ENCODE measurements at regions not wholly inside any gene's neighbourhood (a gene's known extent, or its start where the extent isn't known, plus 50 kb on each side); places are given as distances from the start of the nearest gene placed in this dataset.
"Not testable (repeated sequence)": the region's sequence is repeated elsewhere in the genome, so short reads cannot be mapped to it uniquely, and the experiment has no call there.

GRCh38 chr4:22616516-22616915, 76.2 kb upstream of the GBA3 start:
- no peaks in the 10 kb centered on the region for H3K27me3 ChIP-seq (ENCODE audit: control insufficient read depth in 1 of 2, insufficient read depth in 1 of 2, low read length in 2 of 2)
- no peak overlapping the region for H2BK5ac ChIP-seq (ENCODE audit: low read depth, low read length, poor library complexity, severe bottlenecking)
- H3K9ac ChIP-seq (ENCODE audit: low read length) = no peak overlapping the region
- H3K9me3 ChIP-seq (ENCODE audit: control insufficient read depth, low read length) = no peaks in the 10 kb centered on the region
- no peak overlapping the region for H2BK120ac ChIP-seq (ENCODE audit: low read depth, low read length)
- H3K18ac ChIP-seq (ENCODE audit: low read depth in 1 of 2, low read length in 2 of 2) = no peak overlapping the region
- no peak overlapping the region for H3K27ac ChIP-seq (ENCODE audit: low read length, poor library complexity, severe bottlenecking)
- no peak overlapping the region for H2BK15ac ChIP-seq (ENCODE audit: low read depth, poor library complexity, severe bottlenecking)
- no peak overlapping the region for H3K4me2 ChIP-seq (ENCODE audit: low read length, poor library complexity, severe bottlenecking)
- DNase-seq = no peak
- H3K4ac ChIP-seq (ENCODE audit: low read depth in 1 of 2, low read length in 2 of 2) = no peak overlapping the region
- no peak overlapping the region for H2AFZ ChIP-seq (ENCODE audit: low read depth, low read length)
- H3K4me3 ChIP-seq (ENCODE audit: insufficient read depth in 1 of 2, low read depth in 1 of 2, low read length in 2 of 2) = no peak overlapping the region
- no peak overlapping the region for H2AK5ac ChIP-seq (ENCODE audit: low read length, severe bottlenecking)
- no peaks in the 10 kb centered on the region for H3K36me3 ChIP-seq (ENCODE audit: control insufficient read depth in 1 of 2, insufficient read depth in 2 of 2, low read depth in 1 of 2, low read length in 2 of 2)
- H3K79me1 ChIP-seq (replicated peaks; ENCODE audit: low read length, poor library complexity, severe bottlenecking) = no peaks in the 10 kb centered on the region
- H4K91ac ChIP-seq (ENCODE audit: low read length) = no peak overlapping the region
- no peaks in the 10 kb centered on the region for H3K4me1 ChIP-seq (ENCODE audit: control insufficient read depth, insufficient read depth, low read depth, low read length)
- 88% methylated on average over 3 of the region's 3 CpGs for WGBS
- no peak overlapping the region for H2BK12ac ChIP-seq (ENCODE audit: low read length in 2 of 2)
- no peak overlapping the region for H3K14ac ChIP-seq (ENCODE audit: low read length in 2 of 2)
- no peak overlapping the region for H3K23ac ChIP-seq (ENCODE audit: low read length in 2 of 2)
- no peak overlapping the region for H4K8ac ChIP-seq (ENCODE audit: low read length)

DNA sequence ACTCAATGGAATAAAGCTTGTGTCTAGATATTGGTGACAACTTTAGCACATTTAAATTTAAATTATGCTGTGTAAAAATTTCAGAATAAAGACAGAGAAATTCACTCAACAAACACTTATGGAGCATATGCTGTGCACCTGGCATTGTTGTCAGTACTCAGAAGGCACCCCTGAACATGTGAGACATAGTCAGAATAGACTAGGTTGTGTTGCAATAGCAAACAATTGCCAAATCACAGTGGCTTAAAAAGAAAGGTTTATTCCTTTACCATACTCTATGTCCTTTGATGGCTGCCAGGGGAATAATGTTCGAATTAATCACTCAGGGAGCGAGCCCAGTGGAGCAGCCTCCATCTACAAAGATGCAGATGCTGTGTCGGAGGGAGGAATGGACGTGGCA, 72.6 kb upstream of the GBA3 start:
- not testable (repeated sequence) for H3K79me1 ChIP-seq (replicated peaks; ENCODE audit: low read length, poor library complexity, severe bottlenecking); DNase-seq; H2AK5ac ChIP-seq (ENCODE audit: low read length, severe bottlenecking); H3K4me1 ChIP-seq (ENCODE audit: control insufficient read depth, insufficient read depth, low read depth, low read length); H2BK15ac ChIP-seq (ENCODE audit: low read depth, poor library complexity, severe bottlenecking); H3K4me3 ChIP-seq (ENCODE audit: insufficient read depth in 1 of 2, low read depth in 1 of 2, low read length in 2 of 2); H3K14ac ChIP-seq (ENCODE audit: low read length in 2 of 2); H3K27me3 ChIP-seq (ENCODE audit: control insufficient read depth in 1 of 2, insufficient read depth in 1 of 2, low read length in 2 of 2); H2AFZ ChIP-seq (ENCODE audit: low read depth, low read length); H3K4ac ChIP-seq (ENCODE audit: low read depth in 1 of 2, low read length in 2 of 2); H2BK120ac ChIP-seq (ENCODE audit: low read depth, low read length); H3K23ac ChIP-seq (ENCODE audit: low read length in 2 of 2); H4K8ac ChIP-seq (ENCODE audit: low read length); H3K27ac ChIP-seq (ENCODE audit: low read length, poor library complexity, severe bottlenecking); H3K18ac ChIP-seq (ENCODE audit: low read depth in 1 of 2, low read length in 2 of 2); H3K4me2 ChIP-seq (ENCODE audit: low read length, poor library complexity, severe bottlenecking); H2BK5ac ChIP-seq (ENCODE audit: low read depth, low read length, poor library complexity, severe bottlenecking); H3K9ac ChIP-seq (ENCODE audit: low read length); H4K91ac ChIP-seq (ENCODE audit: low read length); H3K36me3 ChIP-seq (ENCODE audit: control insufficient read depth in 1 of 2, insufficient read depth in 2 of 2, low read depth in 1 of 2, low read length in 2 of 2); H3K9me3 ChIP-seq (ENCODE audit: control insufficient read depth, low read length); H2BK12ac ChIP-seq (ENCODE audit: low read length in 2 of 2)
- WGBS = 93% methylated on average over 4 of the region's 4 CpGs

DNA sequence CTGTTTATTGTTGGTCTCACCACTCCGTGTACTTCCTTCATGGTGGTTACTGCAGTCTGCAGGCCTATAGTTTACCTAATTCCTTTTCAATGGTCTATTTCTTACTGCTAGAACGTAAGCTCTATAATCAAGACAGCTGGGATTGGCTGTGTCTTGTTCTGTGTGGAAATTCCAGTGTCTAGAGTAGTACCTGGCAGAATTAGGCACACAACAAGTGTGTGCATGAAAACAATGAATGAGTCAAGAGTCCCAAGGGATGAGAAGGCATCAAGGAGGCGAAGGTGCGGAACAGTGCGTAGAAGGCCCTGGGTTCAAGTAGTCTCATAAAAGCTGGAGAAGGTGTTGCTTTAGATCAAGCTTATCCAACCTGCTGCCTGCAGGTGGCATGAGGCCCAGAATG, 70.8 kb upstream of the GBA3 start:
- H2BK120ac ChIP-seq (ENCODE audit: low read depth, low read length); H4K8ac ChIP-seq (ENCODE audit: low read length); H3K9me3 ChIP-seq (ENCODE audit: control insufficient read depth, low read length); H3K27ac ChIP-seq (ENCODE audit: low read length, poor library complexity, severe bottlenecking); H3K79me1 ChIP-seq (replicated peaks; ENCODE audit: low read length, poor library complexity, severe bottlenecking); H3K23ac ChIP-seq (ENCODE audit: low read length in 2 of 2); H4K91ac ChIP-seq (ENCODE audit: low read length); H2BK12ac ChIP-seq (ENCODE audit: low read length in 2 of 2); H2BK15ac ChIP-seq (ENCODE audit: low read depth, poor library complexity, severe bottlenecking); H3K36me3 ChIP-seq (ENCODE audit: control insufficient read depth in 1 of 2, insufficient read depth in 2 of 2, low read depth in 1 of 2, low read length in 2 of 2); H2AFZ ChIP-seq (ENCODE audit: low read depth, low read length); H3K9ac ChIP-seq (ENCODE audit: low read length); H3K27me3 ChIP-seq (ENCODE audit: control insufficient read depth in 1 of 2, insufficient read depth in 1 of 2, low read length in 2 of 2); H3K18ac ChIP-seq (ENCODE audit: low read depth in 1 of 2, low read length in 2 of 2); H3K4me3 ChIP-seq (ENCODE audit: insufficient read depth in 1 of 2, low read depth in 1 of 2, low read length in 2 of 2); H2BK5ac ChIP-seq (ENCODE audit: low read depth, low read length, poor library complexity, severe bottlenecking); H3K4me2 ChIP-seq (ENCODE audit: low read length, poor library complexity, severe bottlenecking); H3K14ac ChIP-seq (ENCODE audit: low read length in 2 of 2); DNase-seq; H2AK5ac ChIP-seq (ENCODE audit: low read length, severe bottlenecking); H3K4me1 ChIP-seq (ENCODE audit: control insufficient read depth, insufficient read depth, low read depth, low read length); H3K4ac ChIP-seq (ENCODE audit: low read depth in 1 of 2, low read length in 2 of 2): not testable (repeated sequence)
- 92% methylated on average over 5 of the region's 5 CpGs for WGBS

DNA sequence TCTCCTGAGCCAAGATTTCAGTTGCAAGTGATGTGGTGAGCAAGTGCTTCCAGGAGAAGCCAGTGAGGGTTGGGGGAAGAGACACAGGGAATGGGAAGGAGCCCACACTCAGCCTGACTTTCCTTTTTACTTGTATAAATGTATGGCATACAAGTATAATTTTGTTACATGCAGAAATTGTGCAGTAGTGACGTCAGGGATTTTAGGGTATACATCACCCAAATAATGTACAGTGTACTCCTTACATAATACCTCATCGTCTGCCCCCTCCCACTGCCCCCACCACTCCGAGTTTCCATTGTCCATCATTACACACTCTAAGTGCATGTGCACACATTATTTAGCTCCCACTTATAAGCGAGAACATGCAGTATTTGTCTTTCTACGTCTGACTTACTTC, 68.7 kb upstream of the GBA3 start:
- H4K91ac ChIP-seq (ENCODE audit: low read length); H3K4me2 ChIP-seq (ENCODE audit: low read length, poor library complexity, severe bottlenecking); H2BK12ac ChIP-seq (ENCODE audit: low read length in 2 of 2); H4K8ac ChIP-seq (ENCODE audit: low read length); H3K4me1 ChIP-seq (ENCODE audit: control insufficient read depth, insufficient read depth, low read depth, low read length); H3K27me3 ChIP-seq (ENCODE audit: control insufficient read depth in 1 of 2, insufficient read depth in 1 of 2, low read length in 2 of 2); H2BK5ac ChIP-seq (ENCODE audit: low read depth, low read length, poor library complexity, severe bottlenecking); H3K14ac ChIP-seq (ENCODE audit: low read length in 2 of 2); H3K9ac ChIP-seq (ENCODE audit: low read length); DNase-seq; H3K27ac ChIP-seq (ENCODE audit: low read length, poor library complexity, severe bottlenecking); H2AFZ ChIP-seq (ENCODE audit: low read depth, low read length); H3K36me3 ChIP-seq (ENCODE audit: control insufficient read depth in 1 of 2, insufficient read depth in 2 of 2, low read depth in 1 of 2, low read length in 2 of 2); H2BK15ac ChIP-seq (ENCODE audit: low read depth, poor library complexity, severe bottlenecking); H3K23ac ChIP-seq (ENCODE audit: low read length in 2 of 2); H2BK120ac ChIP-seq (ENCODE audit: low read depth, low read length); H3K4me3 ChIP-seq (ENCODE audit: insufficient read depth in 1 of 2, low read depth in 1 of 2, low read length in 2 of 2); H3K9me3 ChIP-seq (ENCODE audit: control insufficient read depth, low read length); H3K79me1 ChIP-seq (replicated peaks; ENCODE audit: low read length, poor library complexity, severe bottlenecking); H3K4ac ChIP-seq (ENCODE audit: low read depth in 1 of 2, low read length in 2 of 2); H2AK5ac ChIP-seq (ENCODE audit: low read length, severe bottlenecking); H3K18ac ChIP-seq (ENCODE audit: low read depth in 1 of 2, low read length in 2 of 2): not testable (repeated sequence)
- 89% methylated on average over 5 of the region's 5 CpGs for WGBS

Measured in mesenchymal stem cell (in vitro differentiated cells and primary cell).